NCI-H1694 (cell line): ENCODE measurements at regions not wholly inside any gene's neighbourhood (a gene's known extent, or its start where the extent isn't known, plus 50 kb on each side); places are given as distances from the start of the nearest gene placed in this dataset.

Source experiments
- DNase-seq: peaks from one replicate; lab custom pipeline; 2025; lab: John Stamatoyannopoulos, UW

- DNase-seq, result no peak
Measured at GRCh38 chr6:126529637-126530362, 189.9 kb downstream of the CENPW start.

GRCh38 chr6:126530775-126531174 lies 190.9 kb downstream of the CENPW start:
- no peak for DNase-seq

- no peak for DNase-seq
Measured at GRCh38 chr6:126531286-126531685, 191.4 kb downstream of the CENPW start.

- no peak for DNase-seq
Measured at GRCh38 chr6:126531840-126532239, 191.9 kb downstream of the CENPW start.

- no peak for DNase-seq
Measured at GRCh38 chr6:126534401-126534800, 194.5 kb downstream of the CENPW start.

GRCh38 chr6:126535138-126535537 lies 195.2 kb downstream of the CENPW start:
- DNase-seq, result no peak

- DNase-seq, result no peak
Measured at GRCh38 chr6:126535595-126535994, 195.7 kb downstream of the CENPW start.

- no peak for DNase-seq
Measured at GRCh38 chr6:126537061-126537816, 197.3 kb downstream of the CENPW start.

GRCh38 chr6:126539022-126539421 lies 199.1 kb downstream of the CENPW start:
- DNase-seq, result no peak

- DNase-seq, result no peak
Measured at GRCh38 chr6:126540161-126540560, 200.2 kb downstream of the CENPW start.

- no peak for DNase-seq
Measured at GRCh38 chr6:126541806-126542491, 202.0 kb downstream of the CENPW start.

- no peak for DNase-seq
Measured at GRCh38 chr6:126546541-126547120, 206.7 kb downstream of the CENPW start.

GRCh38 chr6:126548300-126548699 lies 208.4 kb downstream of the CENPW start:
- DNase-seq, result no peak

- DNase-seq, result no peak
Measured at GRCh38 chr6:126550323-126550722, 210.4 kb downstream of the CENPW start.

- no peak for DNase-seq
Measured at GRCh38 chr6:126551832-126552231, 211.9 kb downstream of the CENPW start.

GRCh38 chr6:126553854-126554253 lies 213.9 kb downstream of the CENPW start:
- no peak for DNase-seq

GRCh38 chr6:126570507-126570906 lies 230.6 kb downstream of the CENPW start:
- DNase-seq, result no peak

- DNase-seq, result no peak
Measured at GRCh38 chr6:126574301-126574700, 234.4 kb downstream of the CENPW start.

GRCh38 chr6:126581316-126581715 lies 241.4 kb downstream of the CENPW start:
- no peak for DNase-seq

- no peak for DNase-seq
Measured at GRCh38 chr6:126600258-126600916, 260.5 kb downstream of the CENPW start.

GRCh38 chr6:126603410-126603809 lies 263.5 kb downstream of the CENPW start:
- DNase-seq, result no peak

- no peak for DNase-seq
Measured at GRCh38 chr6:126605089-126605488, 265.2 kb downstream of the CENPW start.
